CD4-positive, alpha-beta memory T cell (primary cell): ENCODE measurements at regions not wholly inside any gene's neighbourhood (a gene's known extent, or its start where the extent isn't known, plus 50 kb on each side); places are given as distances from the start of the nearest gene placed in this dataset.

Experiments
- CTCF ChIA-PET: fragments of 350-600 bp; sonication (Branson Sonifier 250); formaldehyde crosslinking; loops from one replicate; lab custom pipeline; 2021; ENCODE audit warnings: inconsistent platforms; ENCODE audit not compliant: partially characterized antibody; lab: Charles Lee
- POLR2A ChIA-PET: fragments of 350-600 bp; sonication (Branson Sonifier 250); formaldehyde crosslinking; loops from one replicate; lab custom pipeline; 2021; ENCODE audit not compliant: partially characterized antibody; lab: Charles Lee
- DNase-seq, 5 donors: peaks; one replicate each; pipeline versions ENCODE4 v3.0.0 to v3.0.0-alpha.2; 2020 to 2022; ENCODE audit warnings: mixed read lengths in 1 of 5
- H3K27ac ChIP-seq: one replicate; pipeline ENCODE4 v1.7.0; 2013; ENCODE audit warnings: low read depth, low read length
- H3K27me3 ChIP-seq: 2 replicates; pipeline ENCODE4 v1.7.0; 2013; ENCODE audit warnings: mild to moderate bottlenecking, low read length, moderate library complexity; ENCODE audit not compliant: insufficient read depth
- H3K36me3 ChIP-seq: 2 replicates; pipeline ENCODE4 v1.7.0; 2013; ENCODE audit warnings: mild to moderate bottlenecking, low read length, moderate library complexity; ENCODE audit not compliant: insufficient read depth
- H3K4me1 ChIP-seq: 2 replicates; pipeline ENCODE4 v1.7.0; 2013; ENCODE audit warnings: mild to moderate bottlenecking, low read length, moderate library complexity; ENCODE audit not compliant: insufficient read depth
- H3K4me3 ChIP-seq, 2 donors: one replicate each; pipeline ENCODE4 v1.7.0; 2013; ENCODE audit warnings: low read length in 2 of 2, mild to moderate bottlenecking in 1 of 2
- H3K9me3 ChIP-seq, 2 donors: one replicate each; pipeline ENCODE4 v1.7.0; 2013; ENCODE audit warnings: low read length in 2 of 2, control low read depth in 1 of 2; ENCODE audit not compliant: control insufficient read depth in 1 of 2
- H3K27ac Mint-ChIP-seq, 7 donors: one replicate each; pipeline ENCODE4 v1.8.0; 2020 to 2021; ENCODE audit warnings: mixed read lengths in 7 of 7, mild to moderate bottlenecking in 6 of 7, inconsistent platforms in 3 of 7, moderate library complexity in 3 of 7
- H3K27me3 Mint-ChIP-seq, 2 donors: one replicate each; pipeline ENCODE4 v1.8.0; 2020 to 2021; ENCODE audit warnings: mixed read lengths in 2 of 2
- H3K36me3 Mint-ChIP-seq, 2 donors: one replicate each; pipeline ENCODE4 v1.8.0; 2020 to 2021; ENCODE audit warnings: mixed read lengths in 2 of 2, inconsistent platforms in 1 of 2, mild to moderate bottlenecking in 1 of 2
- H3K4me1 Mint-ChIP-seq, 4 donors: one replicate each; pipeline ENCODE4 v1.8.0; 2020 to 2021; ENCODE audit warnings: mixed read lengths in 4 of 4, mild to moderate bottlenecking in 1 of 4
- H3K4me3 Mint-ChIP-seq, 8 donors: one replicate each; pipeline ENCODE4 v1.8.0; 2020 to 2021; ENCODE audit warnings: mixed read lengths in 8 of 8, mild to moderate bottlenecking in 7 of 8, moderate library complexity in 6 of 8, inconsistent platforms in 3 of 8
- H3K9me3 Mint-ChIP-seq, 8 donors: one replicate each; pipeline ENCODE4 v1.8.0; 2020 to 2021; ENCODE audit warnings: mixed read lengths in 8 of 8, mild to moderate bottlenecking in 5 of 8, inconsistent platforms in 3 of 8, moderate library complexity in 1 of 8
- intact Hi-C: fragments of 100-400 bp; cut with micrococcal nuclease; formaldehyde crosslinking; loops from one replicate; pipeline ENCODE4 v1.15.1; 2023

DNA sequence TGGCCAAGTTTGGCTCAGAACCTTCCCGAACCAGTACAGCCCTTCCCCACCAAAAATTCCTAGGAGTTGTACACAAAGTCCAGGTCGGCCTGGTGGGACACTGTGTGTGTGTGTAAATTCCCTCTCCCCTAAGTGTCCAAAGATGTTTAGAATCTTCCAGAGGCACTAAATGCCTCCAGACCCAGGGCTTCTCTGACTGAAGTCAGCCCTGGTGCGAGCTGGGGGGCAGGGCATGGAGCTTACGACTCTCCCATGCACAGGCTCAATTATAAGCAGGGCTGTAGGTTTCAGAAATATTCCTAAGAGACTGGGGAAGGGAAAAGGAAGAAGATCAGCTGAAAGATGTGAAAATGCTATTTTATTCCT, 106.9 kb upstream of the ATF7IP start:
- Histone ChIP-seq H3K27me3 (no peaks in the 10 kb centered on the region), H3K9me3 (no peaks in the 10 kb centered on the region), H3K4me3 (peak overlapping the region in 1 of 2 donors; percentile 1), H3K27ac (no peak overlapping the region), H3K4me1 (peaks cover 44% of the 10 kb centered on the region), H3K36me3 (no peaks in the 10 kb centered on the region)
- peaks cover 2 to 10% (median 4%) of the 10 kb centered on the region in 8 donors for H3K9me3 Mint-ChIP-seq
- peak overlapping the region; percentile 83 to 99 (median 98) for H3K27ac Mint-ChIP-seq
- ChIA-PET POLR2A (interaction anchor here (1.0 to 3.5 kb wide), 15 partner anchors 19 to 679 kb away, joined by 3 to 108 read pairs (median 10); partner anchors contain the start of gene ATF7IP), CTCF (interaction anchor here (0.7 to 2.8 kb wide), 9 partner anchors 15 to 161 kb away, joined by 3 to 35 read pairs (median 5); partner anchors contain the start of gene ATF7IP)
- peaks cover 0 to 6% of the 10 kb centered on the region in 2 donors for H3K36me3 Mint-ChIP-seq
- H3K4me1 Mint-ChIP-seq = peaks cover 35 to 57% (median 42%) of the 10 kb centered on the region in 4 donors
- peak overlapping the region in 4 of 8 donors; percentile 17 to 91 (median 80) for H3K4me3 Mint-ChIP-seq
- no peak for DNase-seq
- intact Hi-C loops = loop anchor here (5.0 kb wide), 1 partner anchor 514 kb away; a partner anchor contains a TSS
- H3K27me3 Mint-ChIP-seq = no peaks in the 10 kb centered on the region

DNA sequence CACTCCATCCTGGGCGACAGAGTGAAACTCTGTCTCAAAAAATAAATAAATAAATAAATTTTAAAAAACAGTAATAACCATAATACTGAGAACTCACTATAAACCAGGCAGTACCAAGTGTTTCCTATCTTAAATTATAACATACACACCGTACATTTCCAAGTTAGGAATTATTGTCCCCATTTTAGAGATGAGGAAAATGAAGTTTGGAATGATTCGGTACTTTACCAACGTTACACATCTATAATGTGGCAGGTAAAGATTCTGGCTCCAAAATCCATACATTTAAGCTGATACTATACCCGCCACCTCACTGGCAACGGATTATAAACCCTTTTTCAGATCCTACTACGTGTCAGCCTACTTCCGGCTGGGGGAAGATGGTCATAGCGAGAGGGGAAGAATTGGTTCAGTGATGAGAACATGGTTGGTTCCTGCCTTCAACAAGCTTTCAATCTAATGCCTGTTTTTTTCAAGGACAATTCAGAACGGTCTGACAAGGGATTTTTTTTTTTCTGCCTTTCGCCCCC, 105.9 kb upstream of the ATF7IP start:
- Histone ChIP-seq H3K36me3 (no peaks in the 10 kb centered on the region), H3K4me3 (no peak overlapping the region), H3K4me1 (peaks cover 44% of the 10 kb centered on the region), H3K27me3 (no peaks in the 10 kb centered on the region), H3K9me3 (no peaks in the 10 kb centered on the region), H3K27ac (no peak overlapping the region)
- Mint-ChIP-seq H3K36me3 (peaks cover 0 to 6% of the 10 kb centered on the region in 2 donors), H3K27me3 (no peaks in the 10 kb centered on the region), H3K4me3 (no peak overlapping the region), H3K4me1 (peaks cover 35 to 64% (median 42%) of the 10 kb centered on the region in 4 donors), H3K9me3 (peaks cover 2 to 11% (median 4%) of the 10 kb centered on the region in 8 donors), H3K27ac (peak overlapping the region in 2 of 7 donors; percentile 24 to 36)
- ChIA-PET CTCF (interaction anchor here (0.7 to 2.8 kb wide), 6 partner anchors 22 to 193 kb away, joined by 3 to 35 read pairs (median 10); partner anchors contain the start of gene ATF7IP), POLR2A (interaction anchor here (1.1 to 3.5 kb wide), 2 partner anchors 106 to 158 kb away, joined by 6 to 108 read pairs; partner anchors contain the start of gene ATF7IP)
- intact Hi-C loops = loop anchor here (5.0 kb wide), 1 partner anchor 513 kb away; a partner anchor contains a TSS
- DNase-seq = no peak

DNA sequence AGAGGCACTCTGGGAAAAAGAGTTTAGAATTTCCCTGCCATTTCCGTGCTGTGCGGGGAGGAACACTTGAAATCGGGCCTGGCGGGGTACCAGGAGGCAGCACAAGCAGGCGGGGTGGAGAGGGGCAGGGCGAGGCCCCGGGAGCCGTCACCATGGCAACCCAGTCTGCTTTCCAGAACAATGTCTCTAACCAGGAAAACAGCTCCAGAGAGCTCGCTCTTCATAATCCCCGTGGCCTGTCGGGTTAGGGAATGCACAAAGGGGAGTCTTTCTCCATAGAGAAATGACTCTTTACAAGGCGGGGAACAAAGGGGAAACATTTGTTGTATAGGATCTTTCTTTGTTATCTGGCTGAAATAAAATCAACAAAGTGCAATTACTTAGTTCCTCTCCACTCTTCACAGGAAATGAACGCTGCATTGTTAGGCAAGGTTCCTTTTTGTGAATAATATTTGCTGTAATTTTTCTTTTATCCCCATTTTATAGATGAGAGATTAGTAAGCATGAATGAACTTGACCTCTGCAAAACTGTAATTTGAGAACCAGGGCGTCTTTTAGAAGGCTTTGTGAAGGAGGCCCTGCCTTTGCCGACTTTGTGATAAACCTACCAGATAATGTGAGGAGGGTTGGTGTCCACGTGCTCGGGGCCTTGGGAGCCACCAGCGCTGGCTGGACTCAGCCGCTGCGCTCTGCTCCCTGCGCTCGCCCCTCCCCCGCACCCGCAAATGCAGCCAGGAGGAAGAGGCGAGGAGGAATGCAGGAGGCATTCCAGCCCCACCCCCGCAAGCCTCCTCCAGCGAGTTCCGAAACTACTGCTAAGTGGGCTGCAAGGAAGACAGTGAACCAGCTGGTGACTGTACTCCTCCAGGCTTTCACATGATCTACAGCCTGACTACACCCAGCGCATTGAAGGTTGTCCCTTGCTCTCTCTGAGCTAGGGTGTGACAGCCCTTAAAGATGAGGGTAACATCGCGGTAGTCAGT, 105.2 kb upstream of the ATF7IP start:
- H3K4me3 Mint-ChIP-seq = no peak overlapping the region
- no peak overlapping the region for H3K4me3 ChIP-seq
- ChIA-PET POLR2A (interaction anchor here (1.1 to 3.5 kb wide), 2 partner anchors 105 to 158 kb away, joined by 6 to 108 read pairs; partner anchors contain the start of gene ATF7IP), CTCF (interaction anchor here (0.7 to 2.8 kb wide), 4 partner anchors 22 to 193 kb away, joined by 3 to 16 read pairs (median 3); no protein-coding TSS in a partner anchor)
- H3K27me3 Mint-ChIP-seq = no peaks in the 10 kb centered on the region
- H3K9me3 Mint-ChIP-seq = peaks cover 2 to 13% (median 4%) of the 10 kb centered on the region in 8 donors
- no peak for DNase-seq
- H3K27ac Mint-ChIP-seq = peak overlapping the region in 4 of 7 donors; percentile 24 to 36 (median 28)
- intact Hi-C loops = no loop called here
- H3K9me3 ChIP-seq = no peaks in the 10 kb centered on the region
- peaks cover 31 to 57% (median 35%) of the 10 kb centered on the region in 4 donors for H3K4me1 Mint-ChIP-seq
- no peaks in the 10 kb centered on the region for H3K27me3 ChIP-seq
- H3K36me3 Mint-ChIP-seq = peaks cover 0 to 6% of the 10 kb centered on the region in 2 donors
- H3K4me1 ChIP-seq = peaks cover 36% of the 10 kb centered on the region
- no peaks in the 10 kb centered on the region for H3K36me3 ChIP-seq
- H3K27ac ChIP-seq = no peak overlapping the region

DNA sequence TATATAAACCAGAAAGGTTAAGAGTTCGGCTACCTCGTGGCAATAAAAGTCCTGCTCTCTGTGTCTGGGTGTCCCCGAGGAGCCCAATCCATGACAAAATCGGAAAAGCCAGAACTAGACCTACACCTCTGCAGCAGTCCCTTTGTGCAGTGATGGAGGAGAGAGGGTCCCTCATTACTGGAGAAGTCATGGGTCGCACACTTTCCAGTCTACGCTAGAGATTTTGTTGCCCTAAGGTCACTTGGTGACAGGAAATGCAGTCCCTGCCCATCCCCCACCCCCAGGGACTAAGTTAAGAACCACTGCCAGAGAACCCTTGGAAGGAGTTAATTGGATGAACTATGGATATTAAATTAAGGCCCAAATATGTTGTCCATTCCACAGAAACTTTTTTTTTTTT, 104.4 kb upstream of the ATF7IP start:
- ChIA-PET POLR2A (no interaction called here), CTCF (no interaction called here)
- Histone ChIP-seq H3K27me3 (no peaks in the 10 kb centered on the region), H3K4me3 (no peak overlapping the region), H3K4me1 (peaks cover 28% of the 10 kb centered on the region), H3K9me3 (no peaks in the 10 kb centered on the region), H3K36me3 (no peaks in the 10 kb centered on the region), H3K27ac (no peak overlapping the region)
- Mint-ChIP-seq H3K27me3 (no peaks in the 10 kb centered on the region), H3K9me3 (peaks cover 2 to 13% (median 4%) of the 10 kb centered on the region in 8 donors), H3K4me1 (peaks cover 23 to 49% (median 28%) of the 10 kb centered on the region in 4 donors), H3K4me3 (no peak overlapping the region), H3K27ac (peak overlapping the region in 2 of 7 donors; percentile 13 to 59), H3K36me3 (peaks cover 0 to 6% of the 10 kb centered on the region in 2 donors)
- no peak for DNase-seq
- intact Hi-C loops = no loop called here

DNA sequence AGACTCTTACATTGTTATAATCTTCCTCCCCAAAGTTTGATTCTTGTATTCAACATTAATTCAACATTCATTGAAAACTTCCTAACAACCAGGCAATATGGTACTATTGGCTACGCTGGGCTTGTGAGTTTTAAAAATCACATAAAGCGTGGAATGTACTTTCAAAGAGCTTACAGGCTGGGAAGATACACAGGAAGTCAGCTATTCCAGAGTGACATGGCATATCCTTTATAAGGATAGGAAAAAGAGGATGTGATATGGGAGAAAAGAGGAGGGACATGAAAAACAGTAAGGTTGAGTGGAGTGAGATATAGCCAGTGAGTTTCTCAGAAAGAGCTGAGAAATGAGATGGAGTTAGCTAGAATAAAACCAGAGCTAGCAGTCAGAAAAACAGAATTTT, 103.6 kb upstream of the ATF7IP start:
- intact Hi-C loops = no loop called here
- Mint-ChIP-seq H3K36me3 (peaks cover 0 to 5% of the 10 kb centered on the region in 2 donors), H3K9me3 (peaks cover 2 to 13% (median 4%) of the 10 kb centered on the region in 8 donors), H3K4me1 (peaks cover 16 to 42% (median 21%) of the 10 kb centered on the region in 4 donors), H3K27ac (peak overlapping the region in 3 of 7 donors; percentile 11 to 32 (median 25)), H3K27me3 (no peaks in the 10 kb centered on the region), H3K4me3 (no peak overlapping the region)
- CTCF ChIA-PET = interaction anchor here (1.3 to 2.7 kb wide), 4 partner anchors 12 to 192 kb away, joined by 3 to 7 read pairs (median 5); partner anchors contain the start of gene ATF7IP
- Histone ChIP-seq H3K36me3 (no peaks in the 10 kb centered on the region), H3K27me3 (no peaks in the 10 kb centered on the region), H3K27ac (no peak overlapping the region), H3K4me1 (peaks cover 21% of the 10 kb centered on the region), H3K9me3 (no peaks in the 10 kb centered on the region), H3K4me3 (no peak overlapping the region)
- POLR2A ChIA-PET = interaction anchor here (1.2 to 1.4 kb wide), 3 partner anchors 11 to 156 kb away, joined by 3 to 7 read pairs (median 3); partner anchors contain the start of gene ATF7IP
- DNase-seq = no peak

DNA sequence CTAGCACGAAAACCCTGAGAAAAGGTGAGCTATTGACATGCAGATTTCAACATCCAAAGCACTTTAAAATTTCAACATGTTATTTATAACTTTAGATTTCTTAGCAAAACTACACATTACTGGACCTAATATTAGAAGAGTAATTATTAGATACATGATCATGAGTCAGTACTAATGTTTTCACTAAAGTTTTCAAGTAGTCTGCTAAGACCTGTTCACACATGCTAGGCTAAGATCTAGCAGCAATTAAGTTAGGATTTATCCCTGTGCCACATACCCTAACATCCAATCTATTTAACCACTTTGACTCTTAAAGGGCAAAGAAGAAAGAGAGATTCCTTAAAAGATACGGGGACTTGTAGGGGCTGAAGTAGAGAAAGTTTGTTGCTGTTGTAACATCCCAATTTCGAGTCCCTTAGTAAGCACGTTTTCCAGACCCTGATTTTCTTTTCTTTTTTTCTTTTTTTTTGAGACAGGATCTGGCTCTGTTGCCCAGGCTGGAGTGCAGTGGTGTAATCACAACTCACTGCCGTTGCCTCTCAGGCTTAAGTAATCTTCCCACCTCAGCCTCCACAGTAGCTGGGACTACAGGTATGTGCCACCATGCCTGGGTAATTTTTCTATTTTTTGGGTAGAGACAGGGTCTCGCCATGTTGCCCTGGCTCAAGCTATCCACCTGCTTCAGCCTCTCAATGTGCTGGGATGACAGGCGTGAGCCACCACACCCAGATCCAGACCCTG, 102.5 kb upstream of the ATF7IP start:
- Mint-ChIP-seq H3K4me1 (peaks cover 9 to 31% (median 11%) of the 10 kb centered on the region in 4 donors), H3K27me3 (no peaks in the 10 kb centered on the region), H3K27ac (no peak overlapping the region), H3K36me3 (peaks cover 0 to under 1% of the 10 kb centered on the region in 2 donors), H3K9me3 (peaks cover 0 to 10% (median 4%) of the 10 kb centered on the region in 8 donors), H3K4me3 (no peak overlapping the region)
- Histone ChIP-seq H3K4me1 (peaks cover 10% of the 10 kb centered on the region), H3K27ac (no peak overlapping the region), H3K36me3 (no peaks in the 10 kb centered on the region), H3K27me3 (no peaks in the 10 kb centered on the region), H3K9me3 (no peaks in the 10 kb centered on the region), H3K4me3 (no peak overlapping the region)
- no peak for DNase-seq
- ChIA-PET POLR2A (interaction anchor here (1.2 to 1.4 kb wide), 5 partner anchors 10 to 155 kb away, joined by 3 to 7 read pairs (median 3); partner anchors contain the start of gene ATF7IP), CTCF (interaction anchor here (1.3 to 2.7 kb wide), 4 partner anchors 10 to 191 kb away, joined by 3 to 7 read pairs (median 5); partner anchors contain the start of gene ATF7IP)
- intact Hi-C loops = no loop called here
